Upper lobe of left lung (tissue), 4 donors: ENCODE measurements at regions not wholly inside any gene's neighbourhood (a gene's known extent, or its start where the extent isn't known, plus 50 kb on each side); places are given as distances from the start of the nearest gene placed in this dataset.

ENCODE experiments used
- EP300 ChIP-seq, 4 donors: sonication (generic); formaldehyde crosslinking; IDR thresholded peaks; one replicate each; pipeline ENCODE4 v1.5.1; 2017; ENCODE audit warnings: antibody characterized with exemption in 4 of 4, control low read depth in 2 of 4
- POLR2A ChIP-seq, 4 donors: fragments of 450-650 bp; IDR thresholded peaks; one replicate each; pipeline ENCODE4 v1.5.1; 2016 to 2017; ENCODE audit warnings: antibody characterized with exemption in 4 of 4, mild to moderate bottlenecking in 2 of 4
- POLR2AphosphoS5 ChIP-seq, 2 donors: sonication (generic); formaldehyde crosslinking; IDR thresholded peaks; one replicate each; pipeline ENCODE4 v1.5.1; 2017; ENCODE audit warnings: antibody characterized with exemption in 2 of 2
- TF ChIP-seq, protein P1 (sequence below), 6 experiments: fragments of 450-650 bp in 4 of 6; fragments of 200-600 bp in 2 of 6; sonication (generic) in 2 of 6; IDR thresholded peaks; one replicate each; pipeline ENCODE4 v1.5.1; 2016 to 2019; ENCODE audit warnings: antibody characterized with exemption in 6 of 6

DNA sequence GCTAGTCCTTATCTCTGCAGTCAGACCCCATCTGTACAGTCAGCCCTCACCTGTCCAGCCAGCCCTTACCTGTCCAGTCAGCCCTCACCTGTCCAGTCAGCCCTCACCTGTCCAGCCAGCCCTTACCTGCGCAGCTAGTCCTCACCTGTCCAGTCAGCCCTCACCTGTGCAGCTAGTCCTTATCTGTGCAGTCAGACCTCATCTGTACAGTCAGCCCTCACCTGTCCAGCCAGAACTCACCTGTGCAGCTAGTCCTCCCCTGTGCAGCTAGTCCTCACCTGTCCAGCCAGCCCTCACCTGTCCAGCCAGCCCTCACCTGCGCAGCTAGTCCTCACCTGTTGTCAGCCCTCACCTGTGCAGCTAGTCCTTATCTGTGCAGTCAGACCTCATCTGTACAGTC, 506.8 kb downstream of the NPHP4 start:
- TF ChIP-seq POLR2A (IDR thresholded peaks at IDR 0.05) (no peak), EP300 (IDR thresholded peaks at IDR 0.05) (no peak), POLR2AphosphoS5 (IDR thresholded peaks at IDR 0.05) (no peak)
- TF ChIP-seq, protein P1, sequence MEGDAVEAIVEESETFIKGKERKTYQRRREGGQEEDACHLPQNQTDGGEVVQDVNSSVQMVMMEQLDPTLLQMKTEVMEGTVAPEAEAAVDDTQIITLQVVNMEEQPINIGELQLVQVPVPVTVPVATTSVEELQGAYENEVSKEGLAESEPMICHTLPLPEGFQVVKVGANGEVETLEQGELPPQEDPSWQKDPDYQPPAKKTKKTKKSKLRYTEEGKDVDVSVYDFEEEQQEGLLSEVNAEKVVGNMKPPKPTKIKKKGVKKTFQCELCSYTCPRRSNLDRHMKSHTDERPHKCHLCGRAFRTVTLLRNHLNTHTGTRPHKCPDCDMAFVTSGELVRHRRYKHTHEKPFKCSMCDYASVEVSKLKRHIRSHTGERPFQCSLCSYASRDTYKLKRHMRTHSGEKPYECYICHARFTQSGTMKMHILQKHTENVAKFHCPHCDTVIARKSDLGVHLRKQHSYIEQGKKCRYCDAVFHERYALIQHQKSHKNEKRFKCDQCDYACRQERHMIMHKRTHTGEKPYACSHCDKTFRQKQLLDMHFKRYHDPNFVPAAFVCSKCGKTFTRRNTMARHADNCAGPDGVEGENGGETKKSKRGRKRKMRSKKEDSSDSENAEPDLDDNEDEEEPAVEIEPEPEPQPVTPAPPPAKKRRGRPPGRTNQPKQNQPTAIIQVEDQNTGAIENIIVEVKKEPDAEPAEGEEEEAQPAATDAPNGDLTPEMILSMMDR (IDR thresholded peaks at IDR 0.05): no peak
